ENCODE measurements at regions not wholly inside any gene's neighbourhood (a gene's known extent, or its start where the extent isn't known, plus 50 kb on each side); places are given as distances from the start of the nearest gene placed in this dataset.

DNA sequence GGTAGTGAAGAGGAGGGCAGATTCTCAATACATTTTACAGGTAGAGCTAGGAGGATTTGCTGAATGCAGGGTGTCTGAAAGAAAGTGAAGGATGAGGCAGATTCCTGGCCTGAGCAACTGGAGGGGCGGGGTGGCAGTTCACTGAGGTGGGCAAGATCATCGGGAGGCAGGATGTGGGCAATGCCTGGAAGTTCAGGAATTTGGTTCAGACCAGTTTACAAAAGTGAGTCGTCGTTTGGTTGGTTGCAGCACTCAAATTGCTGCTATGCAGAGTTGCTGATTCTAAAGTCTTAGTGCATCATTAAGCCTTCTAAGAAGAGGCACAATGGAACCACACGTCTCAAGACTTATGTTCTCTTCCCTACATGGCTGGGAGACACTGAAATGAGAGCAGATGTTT is 134.0 kb downstream of the MFSD1 start:
- TF ChIP-seq, protein P1, sequence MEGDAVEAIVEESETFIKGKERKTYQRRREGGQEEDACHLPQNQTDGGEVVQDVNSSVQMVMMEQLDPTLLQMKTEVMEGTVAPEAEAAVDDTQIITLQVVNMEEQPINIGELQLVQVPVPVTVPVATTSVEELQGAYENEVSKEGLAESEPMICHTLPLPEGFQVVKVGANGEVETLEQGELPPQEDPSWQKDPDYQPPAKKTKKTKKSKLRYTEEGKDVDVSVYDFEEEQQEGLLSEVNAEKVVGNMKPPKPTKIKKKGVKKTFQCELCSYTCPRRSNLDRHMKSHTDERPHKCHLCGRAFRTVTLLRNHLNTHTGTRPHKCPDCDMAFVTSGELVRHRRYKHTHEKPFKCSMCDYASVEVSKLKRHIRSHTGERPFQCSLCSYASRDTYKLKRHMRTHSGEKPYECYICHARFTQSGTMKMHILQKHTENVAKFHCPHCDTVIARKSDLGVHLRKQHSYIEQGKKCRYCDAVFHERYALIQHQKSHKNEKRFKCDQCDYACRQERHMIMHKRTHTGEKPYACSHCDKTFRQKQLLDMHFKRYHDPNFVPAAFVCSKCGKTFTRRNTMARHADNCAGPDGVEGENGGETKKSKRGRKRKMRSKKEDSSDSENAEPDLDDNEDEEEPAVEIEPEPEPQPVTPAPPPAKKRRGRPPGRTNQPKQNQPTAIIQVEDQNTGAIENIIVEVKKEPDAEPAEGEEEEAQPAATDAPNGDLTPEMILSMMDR (IDR thresholded peaks at IDR 0.05), result no peak
- TF ChIP-seq POLR2A (IDR thresholded peaks at IDR 0.05) (no peak), EP300 (IDR thresholded peaks at IDR 0.05) (no peak)

Measured in gastroesophageal sphincter (tissue), 3 donors.